ENCODE measurements at regions not wholly inside any gene's neighbourhood (a gene's known extent, or its start where the extent isn't known, plus 50 kb on each side); places are given as distances from the start of the nearest gene placed in this dataset.
"Not testable (repeated sequence)": the region's sequence is repeated elsewhere in the genome, so short reads cannot be mapped to it uniquely, and the experiment has no call there.

- Histone ChIP-seq H3K27me3 (no peaks in the 10 kb centered on the region), H3K9me3 (no peaks in the 10 kb centered on the region), H3K27ac (no peak overlapping the region), H3K4me3 (no peak overlapping the region), H3K36me3 (no peaks in the 10 kb centered on the region), H3K4me1 (no peaks in the 10 kb centered on the region)
- no peak for TF ChIP-seq CTCF (IDR thresholded peaks at IDR 0.05)
- no peak for DNase-seq
- intact Hi-C loops (cut with DNase I; ENCODE audit: low total_unique reads): no loop called here
Measured at GRCh38 chr13:37179645-37180044, 74.2 kb upstream of the CSNK1A1L start.

GRCh38 chr13:37177125-37177524 lies 71.7 kb upstream of the CSNK1A1L start:
- Histone ChIP-seq H3K27ac (no peak overlapping the region), H3K36me3 (no peaks in the 10 kb centered on the region), H3K27me3 (no peaks in the 10 kb centered on the region), H3K4me1 (no peaks in the 10 kb centered on the region), H3K4me3 (no peak overlapping the region), H3K9me3 (no peaks in the 10 kb centered on the region)
- no peak for TF ChIP-seq CTCF (IDR thresholded peaks at IDR 0.05)
- intact Hi-C loops (cut with DNase I; ENCODE audit: low total_unique reads): no loop called here
- DNase-seq: no peak

- no peak overlapping the region for H3K27ac ChIP-seq
- no peaks in the 10 kb centered on the region for H3K36me3 ChIP-seq
- no peak overlapping the region for H3K4me3 ChIP-seq
- H3K4me1 ChIP-seq: no peaks in the 10 kb centered on the region
- no peak for DNase-seq
- H3K9me3 ChIP-seq: no peaks in the 10 kb centered on the region
- no peak for TF ChIP-seq CTCF (IDR thresholded peaks at IDR 0.05)
- no peaks in the 10 kb centered on the region for H3K27me3 ChIP-seq
- intact Hi-C loops (cut with DNase I; ENCODE audit: low total_unique reads): no loop called here
Measured at GRCh38 chr13:37175996-37176395, 70.5 kb upstream of the CSNK1A1L start.

DNA sequence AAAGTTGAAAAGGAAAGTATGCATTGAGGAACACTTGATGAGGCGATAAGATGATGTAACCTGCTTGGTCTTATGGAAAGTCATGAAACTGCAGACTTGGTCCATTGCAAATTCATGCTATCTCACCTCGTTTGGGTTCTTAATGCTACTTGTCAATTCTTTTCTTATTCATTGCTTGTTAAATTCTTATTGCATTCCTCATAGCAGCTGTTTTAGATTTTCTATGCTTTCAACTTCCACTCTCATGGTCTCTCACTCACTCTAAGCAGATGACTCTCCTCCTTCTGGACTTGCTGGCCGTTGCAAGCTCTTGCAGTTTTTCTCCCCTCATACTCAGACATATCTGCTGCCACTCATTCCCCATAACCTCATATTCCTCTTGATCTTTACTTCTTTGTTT lies 67.8 kb upstream of the CSNK1A1L start:
- Histone ChIP-seq H3K27ac (no peak overlapping the region), H3K4me3 (no peak overlapping the region), H3K4me1 (no peaks in the 10 kb centered on the region), H3K36me3 (no peaks in the 10 kb centered on the region), H3K9me3 (no peaks in the 10 kb centered on the region), H3K27me3 (no peaks in the 10 kb centered on the region)
- intact Hi-C loops (cut with DNase I; ENCODE audit: low total_unique reads): no loop called here
- TF ChIP-seq CTCF (IDR thresholded peaks at IDR 0.05): no peak
- DNase-seq: no peak

DNA sequence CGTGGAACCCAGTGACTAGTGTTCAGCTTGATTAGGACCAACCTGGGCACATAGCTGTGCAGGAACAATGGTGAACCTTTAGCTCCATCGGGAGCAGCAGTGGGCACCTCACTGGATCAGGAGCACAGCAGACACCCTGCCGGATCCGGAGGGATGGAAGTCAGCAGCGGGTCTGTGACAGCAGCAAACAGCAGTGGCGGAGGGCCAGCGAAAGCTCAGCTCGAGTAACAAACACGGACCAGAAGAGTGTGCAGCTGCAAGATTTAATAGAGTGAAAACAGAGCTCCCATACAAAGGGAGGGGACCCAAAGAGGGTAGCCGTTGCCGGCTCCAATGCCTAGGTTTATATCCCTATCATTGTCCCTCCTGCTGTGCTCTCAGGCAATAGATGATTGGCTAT lies 66.8 kb upstream of the CSNK1A1L start:
- intact Hi-C loops (cut with DNase I; ENCODE audit: low total_unique reads); H3K27me3 ChIP-seq; H3K4me1 ChIP-seq; H3K4me3 ChIP-seq; H3K36me3 ChIP-seq; DNase-seq; H3K27ac ChIP-seq; H3K9me3 ChIP-seq: not testable (repeated sequence)

GRCh38 chr13:37168926-37169325 lies 63.5 kb upstream of the CSNK1A1L start:
- no peak for DNase-seq
- H3K36me3 ChIP-seq: no peaks in the 10 kb centered on the region
- no peaks in the 10 kb centered on the region for H3K9me3 ChIP-seq
- no peaks in the 10 kb centered on the region for H3K4me1 ChIP-seq
- intact Hi-C loops (cut with DNase I; ENCODE audit: low total_unique reads): no loop called here
- H3K27ac ChIP-seq: no peak overlapping the region
- H3K4me3 ChIP-seq: no peak overlapping the region
- no peaks in the 10 kb centered on the region for H3K27me3 ChIP-seq
- TF ChIP-seq CTCF (IDR thresholded peaks at IDR 0.05): no peak

Measured in tibial artery (tissue), 4 donors.